ENCODE measurements at regions not wholly inside any gene's neighbourhood (a gene's known extent, or its start where the extent isn't known, plus 50 kb on each side); places are given as distances from the start of the nearest gene placed in this dataset.

DNA sequence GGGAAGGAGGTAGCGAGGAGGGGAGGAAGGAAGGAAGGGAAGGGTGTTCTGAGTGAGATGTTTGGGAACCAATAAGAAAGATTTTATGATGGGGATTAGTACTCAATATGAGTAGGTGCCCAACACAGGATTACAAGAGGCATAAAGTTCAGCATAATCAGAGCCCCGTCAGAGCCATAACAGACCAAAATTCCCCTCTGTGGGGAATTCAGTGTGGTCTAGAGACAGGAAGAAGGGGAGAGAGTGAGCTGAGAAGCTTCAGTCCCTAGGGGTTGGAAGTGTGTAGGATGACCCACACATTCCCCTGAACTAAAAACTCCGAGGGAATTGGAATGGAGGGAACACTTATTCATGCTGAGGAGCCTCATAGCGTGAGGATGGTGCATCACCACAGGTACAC is 160.3 kb upstream of the SASH1 start:
- DNase-seq = no peak

- DNase-seq = no peak
Measured at GRCh38 chr6:148183776-148184175, 158.9 kb upstream of the SASH1 start.

GRCh38 chr6:148186916-148187315 is 155.7 kb upstream of the SASH1 start:
- DNase-seq = no peak

DNA sequence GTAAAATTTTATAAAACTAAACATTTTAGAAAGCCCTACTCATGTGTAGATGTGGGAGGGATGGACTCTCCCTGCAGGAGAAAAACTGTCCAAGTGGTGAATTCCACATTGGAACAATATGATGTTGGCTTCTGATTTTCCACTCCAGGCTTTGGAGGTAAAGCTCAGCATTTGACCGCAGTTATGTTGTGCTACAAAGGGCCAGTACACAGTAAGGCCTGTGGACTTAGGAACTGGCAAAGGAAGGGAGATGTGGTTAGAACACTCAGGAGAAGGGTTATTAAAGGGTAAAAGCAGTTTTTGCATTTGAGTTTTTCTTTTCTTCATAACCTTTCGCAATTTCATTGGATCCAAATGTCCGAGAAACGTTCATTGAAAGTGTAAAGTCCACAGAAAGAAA is 150.3 kb upstream of the SASH1 start:
- no peak for DNase-seq

DNA sequence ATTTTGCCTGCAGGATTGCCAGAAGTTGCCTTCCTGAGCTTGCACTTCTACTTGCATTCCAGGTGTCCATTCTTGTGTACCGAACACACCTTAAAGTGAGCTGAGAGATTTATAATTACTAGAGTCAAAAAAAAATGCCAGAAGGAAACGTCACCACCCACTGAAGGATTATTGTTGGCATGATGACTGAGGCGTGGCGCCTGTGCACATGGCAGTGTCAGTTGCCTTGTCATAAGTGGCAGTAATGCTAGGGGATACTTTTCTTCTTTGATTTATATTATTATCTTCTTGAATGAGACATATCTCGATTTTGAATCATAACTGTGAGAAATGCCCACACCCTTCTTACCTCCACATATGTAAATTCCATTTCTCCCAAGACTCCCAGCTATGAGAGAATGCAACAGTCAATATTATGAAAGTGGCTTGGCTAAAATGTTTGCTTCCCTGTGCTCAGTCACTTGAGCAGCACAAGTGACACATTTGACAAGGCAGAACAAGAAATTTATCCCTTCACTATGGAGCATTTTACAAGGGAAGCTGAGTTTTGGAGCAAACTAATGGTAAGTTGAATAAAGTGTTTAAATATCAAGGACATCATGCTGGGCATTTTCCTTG is 149.5 kb upstream of the SASH1 start:
- no peak for DNase-seq

GRCh38 chr6:148195511-148195910 is 147.1 kb upstream of the SASH1 start:
- no peak for DNase-seq

GRCh38 chr6:148199584-148199983 is 143.1 kb upstream of the SASH1 start:
- DNase-seq = no peak

- no peak for DNase-seq
Measured at GRCh38 chr6:148200293-148200692, 142.3 kb upstream of the SASH1 start.

GRCh38 chr6:148200781-148201180 is 141.9 kb upstream of the SASH1 start:
- DNase-seq = no peak

GRCh38 chr6:148203281-148203925 is 139.2 kb upstream of the SASH1 start:
- no peak for DNase-seq

GRCh38 chr6:148203970-148204369 is 138.7 kb upstream of the SASH1 start:
- DNase-seq = peak; percentile 6

DNA sequence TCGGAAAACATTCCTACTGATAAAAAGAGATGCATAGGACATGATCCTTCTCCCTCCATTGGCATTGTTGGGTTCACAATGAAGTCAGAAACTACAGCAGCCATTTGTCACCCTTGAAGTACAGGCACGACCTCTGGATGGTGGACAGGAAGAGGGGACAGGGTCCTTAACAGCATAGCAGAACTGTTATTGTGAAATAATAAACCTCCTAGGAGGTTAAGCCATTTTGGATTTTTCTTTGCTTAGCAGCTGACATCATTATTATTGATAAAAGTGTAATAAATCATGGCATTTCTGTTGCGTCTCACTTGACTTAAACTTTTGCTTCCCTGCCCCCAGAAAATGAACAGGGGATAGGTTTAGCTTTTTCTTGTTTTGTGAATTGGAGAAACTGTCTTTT is 134.3 kb upstream of the SASH1 start:
- DNase-seq = no peak

DNA sequence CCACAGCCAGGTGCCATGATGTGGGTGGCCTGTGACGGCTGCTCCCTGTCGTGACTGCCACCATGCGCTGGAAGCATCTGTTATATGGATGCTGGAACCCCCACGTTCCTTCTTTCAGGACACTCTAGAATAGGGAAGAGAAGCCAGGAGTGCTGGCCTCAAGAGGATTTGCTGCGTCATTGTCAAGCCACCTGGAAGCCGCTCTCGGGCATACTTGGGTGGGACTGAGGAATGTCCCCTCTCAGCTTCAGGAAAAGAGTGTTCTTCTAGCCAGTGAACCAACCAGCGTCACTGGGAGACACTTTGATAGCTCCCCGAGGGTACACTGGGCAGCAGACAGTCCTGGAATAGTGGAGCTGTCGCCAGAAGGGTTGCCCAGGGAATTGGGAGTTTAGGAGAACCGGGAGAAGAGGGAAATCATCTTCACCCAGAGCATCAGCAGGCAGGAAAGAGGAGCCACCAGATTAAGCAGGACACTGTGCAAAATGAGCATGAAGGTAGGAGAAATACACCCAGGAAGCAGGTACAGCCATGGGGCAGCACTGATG is 130.8 kb upstream of the SASH1 start:
- no peak for DNase-seq

- no peak for DNase-seq
Measured at GRCh38 chr6:148212366-148212765, 130.3 kb upstream of the SASH1 start.

DNA sequence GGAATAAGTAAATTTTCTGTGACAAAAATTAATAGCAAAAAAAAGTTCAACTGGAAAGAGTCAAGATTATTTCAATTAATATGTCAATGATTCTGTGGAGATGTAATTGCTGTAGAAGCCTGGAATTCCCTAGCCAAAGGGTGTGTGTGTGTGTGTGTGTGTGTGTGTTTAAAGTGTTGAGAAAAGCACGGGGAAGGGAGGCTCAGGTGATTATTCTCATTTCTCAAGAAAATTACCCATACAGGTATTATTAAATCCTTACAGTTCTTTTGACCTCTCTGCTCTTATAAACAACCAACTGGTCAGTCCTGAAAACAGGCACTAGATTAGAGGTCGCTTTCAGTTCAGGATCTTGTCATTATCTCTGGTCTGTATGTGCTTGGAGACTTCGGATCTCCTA is 129.3 kb upstream of the SASH1 start:
- DNase-seq = no peak

DNA sequence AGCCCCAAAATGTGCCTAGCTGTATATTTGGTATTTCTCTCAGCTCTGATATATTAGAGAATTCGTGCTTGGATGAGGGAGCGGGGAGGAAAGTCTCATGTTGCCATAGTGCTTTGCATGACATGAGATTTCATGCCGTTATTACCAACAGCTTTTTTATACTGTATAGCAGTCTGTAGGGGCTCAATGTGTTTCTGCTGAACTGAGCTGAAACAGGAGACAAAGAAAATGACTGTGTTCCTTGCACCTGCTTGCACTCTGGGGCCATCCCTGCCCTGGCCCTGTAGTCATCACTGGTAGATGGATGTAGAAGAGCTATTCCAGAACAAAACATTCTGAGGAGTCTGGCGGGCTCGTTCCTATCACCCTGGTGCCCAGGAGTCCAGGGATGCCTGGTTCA is 128.0 kb upstream of the SASH1 start:
- DNase-seq = no peak

GRCh38 chr6:148217051-148217450 is 125.6 kb upstream of the SASH1 start:
- DNase-seq = no peak

- no peak for DNase-seq
Measured at GRCh38 chr6:148217921-148218320, 124.7 kb upstream of the SASH1 start.

DNA sequence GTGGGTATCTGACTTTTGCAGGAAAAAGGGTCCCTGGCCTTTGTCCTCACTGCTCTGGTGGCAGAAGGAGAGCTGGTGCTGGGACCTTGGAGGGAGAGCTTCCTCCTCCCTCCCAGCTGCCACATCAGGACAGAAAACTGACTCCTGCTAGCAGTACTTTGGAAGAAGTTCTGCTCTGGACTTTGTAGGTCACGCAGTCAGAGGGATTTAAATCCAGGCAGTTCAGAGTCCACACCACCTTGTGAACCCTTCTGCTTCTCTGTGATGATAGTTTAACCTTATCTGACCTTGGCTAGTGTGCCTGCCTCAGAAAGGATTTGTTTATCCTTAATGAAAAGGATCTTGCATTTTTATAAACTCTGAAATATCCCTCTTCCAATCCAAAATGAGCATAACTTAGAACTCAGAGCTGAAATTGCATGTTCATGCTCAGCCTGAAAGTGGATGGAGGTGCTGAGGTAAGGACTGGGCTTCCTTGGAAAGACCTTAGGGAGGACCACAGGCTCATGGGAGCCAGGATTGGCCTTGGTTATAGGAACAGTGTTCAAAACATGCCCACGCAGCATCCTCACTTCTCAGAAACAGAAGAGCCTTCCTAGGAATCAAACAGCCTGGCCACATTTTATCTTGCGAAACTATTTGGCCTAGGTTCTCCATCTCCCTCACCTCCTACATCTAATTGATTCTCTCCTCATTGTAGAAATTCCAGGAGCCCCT is 123.9 kb upstream of the SASH1 start:
- no peak for DNase-seq

- DNase-seq = no peak
Measured at GRCh38 chr6:148221196-148221979, 121.2 kb upstream of the SASH1 start.

GRCh38 chr6:148222376-148222775 is 120.3 kb upstream of the SASH1 start:
- DNase-seq = no peak

GRCh38 chr6:148222846-148223245 is 119.8 kb upstream of the SASH1 start:
- DNase-seq = no peak

DNA sequence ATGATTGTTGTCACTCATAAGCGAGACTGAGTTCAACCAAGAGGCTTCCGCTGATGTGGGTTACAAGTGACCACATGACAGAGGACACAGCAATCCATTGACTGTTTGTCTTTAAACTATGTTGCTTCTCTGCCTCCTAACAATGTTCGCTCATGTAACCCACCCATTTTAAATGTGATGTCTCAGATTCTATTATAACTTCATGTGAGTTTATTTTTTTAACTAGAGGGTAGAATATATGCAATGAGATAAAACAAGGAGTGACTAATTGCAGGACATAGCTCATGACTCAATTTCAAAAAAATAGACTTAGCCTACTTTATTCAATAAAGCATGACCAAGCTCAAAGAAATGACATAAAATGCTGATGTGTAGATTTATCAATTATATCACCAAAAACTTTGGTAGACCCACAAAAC is 119.2 kb upstream of the SASH1 start:
- DNase-seq = no peak
